ENCODE measurements at regions not wholly inside any gene's neighbourhood (a gene's known extent, or its start where the extent isn't known, plus 50 kb on each side); places are given as distances from the start of the nearest gene placed in this dataset.
A peak's percentile ranks its signal among the peaks of the same experiment; 100 is the strongest.

DNA sequence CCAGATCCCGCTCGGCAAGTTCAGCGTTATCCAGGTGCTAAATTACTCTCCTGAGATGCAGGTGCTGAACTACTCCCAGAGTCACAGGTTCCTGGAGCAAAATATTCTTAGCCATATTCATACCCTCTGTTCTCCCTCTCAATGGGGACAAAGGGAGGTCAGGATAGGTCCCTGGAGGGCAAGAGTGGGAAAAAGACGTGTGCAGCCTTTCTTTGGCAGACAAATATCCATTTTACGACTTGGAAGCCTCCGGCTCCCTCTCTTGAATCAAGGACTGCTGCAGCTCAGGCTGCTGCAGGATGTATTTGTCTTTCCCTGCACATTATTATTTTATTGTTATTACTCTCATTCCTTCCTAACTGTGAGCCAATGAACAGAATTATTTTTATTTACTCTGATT lies 590.2 kb downstream of the NR2F1-AS1 start:
- H3K9me3 ChIP-seq (ENCODE audit: control insufficient read depth, insufficient read depth, low read length) = peaks cover 8% of the 10 kb centered on the region
- WGBS (ENCODE audit: insufficient coverage) = 41% methylated on average over 4 of the region's 6 CpGs
- H3K36me3 ChIP-seq (ENCODE audit: control insufficient read depth, insufficient read depth, low read length) = no peaks in the 10 kb centered on the region
- no peaks in the 10 kb centered on the region for H3K4me1 ChIP-seq (ENCODE audit: control insufficient read depth, insufficient read depth, low read length)
- peak overlapping the region; percentile 30 for H3K27ac ChIP-seq (ENCODE audit: low read depth, low read length)
- H3K4me3 ChIP-seq (ENCODE audit: low read depth, low read length) = no peak overlapping the region
- DNase-seq (ENCODE audit: low read depth in 4 of 6, low spot score in 6 of 6) = peak in 2 of 6 donors; percentile 37 to 62
- no peaks in the 10 kb centered on the region for H3K27me3 ChIP-seq (ENCODE audit: control insufficient read depth, insufficient read depth, low read length)

DNA sequence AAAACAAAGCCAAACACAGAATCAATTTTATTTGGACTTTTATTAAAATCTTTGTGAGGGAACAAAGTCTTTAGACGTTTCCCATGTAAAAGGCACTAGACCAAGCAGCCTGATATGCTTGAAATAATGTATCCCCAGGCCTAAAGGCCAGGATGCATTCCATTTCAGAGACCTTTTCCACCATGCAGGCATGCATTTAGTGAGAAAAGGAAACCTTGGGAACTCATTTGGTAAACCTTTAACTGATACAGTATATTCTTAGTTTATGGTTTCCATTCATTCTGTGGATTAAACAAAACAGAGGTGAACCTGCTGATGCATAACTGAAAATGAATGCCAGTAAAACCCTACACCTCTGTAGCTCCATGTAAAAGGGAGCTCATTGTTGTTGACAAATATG lies 600.0 kb downstream of the NR2F1-AS1 start:
- no peaks in the 10 kb centered on the region for H3K36me3 ChIP-seq (ENCODE audit: control insufficient read depth, insufficient read depth, low read length)
- no peaks in the 10 kb centered on the region for H3K9me3 ChIP-seq (ENCODE audit: control insufficient read depth, insufficient read depth, low read length)
- H3K27me3 ChIP-seq (ENCODE audit: control insufficient read depth, insufficient read depth, low read length) = no peaks in the 10 kb centered on the region
- WGBS (ENCODE audit: insufficient coverage) = no CpG with 5 or more reads among the region's 1 CpG
- no peak overlapping the region for H3K4me3 ChIP-seq (ENCODE audit: low read depth, low read length)
- peaks cover 4% of the 10 kb centered on the region for H3K4me1 ChIP-seq (ENCODE audit: control insufficient read depth, insufficient read depth, low read length)
- no peak for DNase-seq (ENCODE audit: low read depth in 4 of 6, low spot score in 6 of 6)
- peak overlapping the region; percentile 3 for H3K27ac ChIP-seq (ENCODE audit: low read depth, low read length)

DNA sequence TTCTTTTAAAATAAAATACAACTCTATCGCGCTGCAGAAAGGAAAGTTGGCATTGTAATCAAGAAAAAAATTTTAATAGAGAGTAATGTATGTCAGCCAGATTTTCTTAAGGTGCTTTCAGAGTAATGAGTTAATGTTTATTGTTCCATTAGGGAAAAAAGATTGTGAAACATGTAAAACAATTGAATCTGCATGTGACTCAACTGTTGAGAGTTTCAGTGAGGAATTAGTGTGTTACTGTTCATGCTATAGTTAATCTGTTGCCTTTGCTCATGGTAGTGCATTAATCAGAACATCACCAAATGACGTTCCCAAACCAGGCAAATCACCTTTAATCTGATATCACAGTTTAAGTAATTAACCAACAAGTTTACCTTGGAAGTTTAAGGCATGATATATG lies 600.5 kb downstream of the NR2F1-AS1 start:
- H3K27me3 ChIP-seq (ENCODE audit: control insufficient read depth, insufficient read depth, low read length) = no peaks in the 10 kb centered on the region
- H3K4me3 ChIP-seq (ENCODE audit: low read depth, low read length) = no peak overlapping the region
- WGBS (ENCODE audit: insufficient coverage) = no CpG with 5 or more reads among the region's 3 CpGs
- peak overlapping the region; percentile 78 for H3K27ac ChIP-seq (ENCODE audit: low read depth, low read length)
- H3K36me3 ChIP-seq (ENCODE audit: control insufficient read depth, insufficient read depth, low read length) = no peaks in the 10 kb centered on the region
- no peaks in the 10 kb centered on the region for H3K9me3 ChIP-seq (ENCODE audit: control insufficient read depth, insufficient read depth, low read length)
- peaks cover 4% of the 10 kb centered on the region for H3K4me1 ChIP-seq (ENCODE audit: control insufficient read depth, insufficient read depth, low read length)
- DNase-seq (ENCODE audit: low read depth in 4 of 6, low spot score in 6 of 6) = no peak

DNA sequence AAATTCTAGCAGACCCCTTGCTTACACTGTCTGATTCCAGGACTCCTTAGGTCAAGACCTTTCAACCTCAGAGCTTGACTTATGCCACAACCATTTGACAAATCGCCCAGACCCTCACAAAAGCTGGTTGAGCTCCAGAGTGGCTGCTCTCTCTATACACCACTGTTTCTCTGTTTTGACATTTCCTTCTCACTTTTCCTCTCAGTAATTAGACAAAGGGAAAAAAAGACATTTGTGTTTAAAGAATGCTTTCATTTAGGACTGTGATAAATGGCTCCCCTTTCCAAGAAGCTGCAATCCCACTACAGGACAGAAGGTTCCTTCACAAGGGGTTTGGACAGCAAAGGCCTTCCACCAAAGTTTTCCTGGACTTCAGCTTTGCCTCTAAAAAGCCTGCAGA lies 601.3 kb downstream of the NR2F1-AS1 start:
- Histone ChIP-seq H3K27ac (ENCODE audit: low read depth, low read length) (peak overlapping the region; percentile 78), H3K9me3 (ENCODE audit: control insufficient read depth, insufficient read depth, low read length) (no peaks in the 10 kb centered on the region), H3K4me3 (ENCODE audit: low read depth, low read length) (no peak overlapping the region), H3K36me3 (ENCODE audit: control insufficient read depth, insufficient read depth, low read length) (no peaks in the 10 kb centered on the region), H3K4me1 (ENCODE audit: control insufficient read depth, insufficient read depth, low read length) (peaks cover 4% of the 10 kb centered on the region), H3K27me3 (ENCODE audit: control insufficient read depth, insufficient read depth, low read length) (no peaks in the 10 kb centered on the region)
- no CpG with 5 or more reads among the region's 1 CpG for WGBS (ENCODE audit: insufficient coverage)
- peak in 2 of 6 donors; percentile 53 to 75 for DNase-seq (ENCODE audit: low read depth in 4 of 6, low spot score in 6 of 6)

DNA sequence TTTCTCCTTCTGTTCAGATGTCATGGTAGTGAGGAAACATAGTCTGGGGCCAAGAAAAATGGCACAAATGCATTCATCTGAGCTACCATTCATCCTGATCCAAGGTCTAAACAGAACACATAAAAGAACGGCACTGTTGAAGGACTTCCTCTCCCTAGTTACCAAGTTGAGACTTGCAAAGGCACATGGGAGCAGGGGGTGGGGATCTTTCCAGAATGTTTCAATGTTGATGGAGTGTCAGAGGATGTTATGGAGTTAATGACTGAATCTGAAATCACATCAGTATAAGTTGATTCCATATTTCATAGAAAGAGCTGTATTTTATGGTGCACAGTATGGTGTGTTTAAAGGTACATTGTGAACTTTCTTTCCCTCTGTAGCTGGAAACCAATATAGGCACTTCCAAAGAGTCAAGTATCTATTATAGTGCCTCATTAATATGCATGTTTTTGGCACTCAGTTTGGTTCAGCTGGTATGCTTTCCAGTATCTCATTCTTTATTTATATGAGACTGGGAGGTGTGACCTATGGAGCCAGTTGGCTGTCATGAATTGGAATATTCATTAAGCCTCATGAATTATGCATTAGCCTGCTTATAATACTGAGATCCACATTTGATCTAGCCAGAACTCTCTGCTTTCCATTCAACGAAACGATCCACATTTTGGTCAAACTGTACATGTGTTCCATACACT lies 603.0 kb downstream of the NR2F1-AS1 start:
- Histone ChIP-seq H3K36me3 (ENCODE audit: control insufficient read depth, insufficient read depth, low read length) (no peaks in the 10 kb centered on the region), H3K27ac (ENCODE audit: low read depth, low read length) (peak overlapping the region; percentile 78), H3K4me3 (ENCODE audit: low read depth, low read length) (no peak overlapping the region), H3K9me3 (ENCODE audit: control insufficient read depth, insufficient read depth, low read length) (no peaks in the 10 kb centered on the region), H3K4me1 (ENCODE audit: control insufficient read depth, insufficient read depth, low read length) (peaks cover 4% of the 10 kb centered on the region), H3K27me3 (ENCODE audit: control insufficient read depth, insufficient read depth, low read length) (no peaks in the 10 kb centered on the region)
- WGBS (ENCODE audit: insufficient coverage) = 17% methylated on average over 2 of the region's 3 CpGs
- DNase-seq (ENCODE audit: low read depth in 4 of 6, low spot score in 6 of 6) = peak; percentile 59 to 94 (median 74)

DNA sequence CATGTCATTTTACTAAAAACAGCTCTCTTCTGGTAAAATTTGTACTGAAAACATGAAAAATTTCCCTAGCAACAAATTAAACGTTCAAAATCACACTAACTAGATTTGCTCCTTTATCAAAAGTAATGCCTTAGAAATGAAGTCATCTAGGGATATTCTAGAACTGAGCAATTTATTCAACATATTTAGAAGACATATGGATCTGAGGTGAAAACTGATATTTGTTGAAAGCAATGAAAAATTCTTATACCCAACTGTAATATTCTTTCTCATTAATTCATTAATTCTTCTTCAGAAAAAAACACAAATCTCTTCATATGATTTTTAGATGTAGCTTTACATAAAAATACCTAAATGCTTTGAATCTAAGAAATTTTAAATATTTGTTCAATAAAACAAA lies 604.9 kb downstream of the NR2F1-AS1 start:
- H3K4me3 ChIP-seq (ENCODE audit: low read depth, low read length) = no peak overlapping the region
- H3K4me1 ChIP-seq (ENCODE audit: control insufficient read depth, insufficient read depth, low read length) = peaks cover 4% of the 10 kb centered on the region
- no CpG with 5 or more reads among the region's 1 CpG for whole genome bisulfite sequencing (ENCODE audit: insufficient coverage)
- no peak overlapping the region for H3K27ac ChIP-seq (ENCODE audit: low read depth, low read length)
- H3K36me3 ChIP-seq (ENCODE audit: control insufficient read depth, insufficient read depth, low read length) = no peaks in the 10 kb centered on the region
- no peaks in the 10 kb centered on the region for H3K9me3 ChIP-seq (ENCODE audit: control insufficient read depth, insufficient read depth, low read length)
- H3K27me3 ChIP-seq (ENCODE audit: control insufficient read depth, insufficient read depth, low read length) = no peaks in the 10 kb centered on the region
- no peak for DNase-seq (ENCODE audit: low read depth in 4 of 6, low spot score in 6 of 6)

DNA sequence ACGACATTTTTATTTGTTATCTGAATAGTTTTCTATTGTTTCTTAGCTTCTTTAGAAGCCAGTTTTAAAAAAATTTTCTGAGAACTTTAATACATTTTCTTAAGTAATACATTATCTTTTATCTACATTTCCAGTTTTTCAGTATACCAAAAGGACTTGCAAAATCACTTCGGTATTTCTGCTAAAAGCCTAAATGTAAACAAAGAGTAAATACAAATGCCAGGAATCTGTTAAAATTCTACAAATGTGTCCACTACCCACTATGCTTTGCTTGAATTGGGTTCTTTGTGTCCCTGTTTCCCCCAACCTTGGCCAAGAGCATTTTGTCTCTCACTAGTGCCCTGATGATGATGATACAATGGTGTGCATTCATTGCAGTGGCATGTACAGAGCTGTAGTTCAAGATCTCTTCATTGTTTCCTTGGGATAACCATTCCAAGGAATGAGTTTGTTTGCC lies 611.2 kb downstream of the NR2F1-AS1 start:
- Histone ChIP-seq H3K9me3 (ENCODE audit: control insufficient read depth, insufficient read depth, low read length) (no peaks in the 10 kb centered on the region), H3K27ac (ENCODE audit: low read depth, low read length) (peak overlapping the region; percentile 73)

DNA sequence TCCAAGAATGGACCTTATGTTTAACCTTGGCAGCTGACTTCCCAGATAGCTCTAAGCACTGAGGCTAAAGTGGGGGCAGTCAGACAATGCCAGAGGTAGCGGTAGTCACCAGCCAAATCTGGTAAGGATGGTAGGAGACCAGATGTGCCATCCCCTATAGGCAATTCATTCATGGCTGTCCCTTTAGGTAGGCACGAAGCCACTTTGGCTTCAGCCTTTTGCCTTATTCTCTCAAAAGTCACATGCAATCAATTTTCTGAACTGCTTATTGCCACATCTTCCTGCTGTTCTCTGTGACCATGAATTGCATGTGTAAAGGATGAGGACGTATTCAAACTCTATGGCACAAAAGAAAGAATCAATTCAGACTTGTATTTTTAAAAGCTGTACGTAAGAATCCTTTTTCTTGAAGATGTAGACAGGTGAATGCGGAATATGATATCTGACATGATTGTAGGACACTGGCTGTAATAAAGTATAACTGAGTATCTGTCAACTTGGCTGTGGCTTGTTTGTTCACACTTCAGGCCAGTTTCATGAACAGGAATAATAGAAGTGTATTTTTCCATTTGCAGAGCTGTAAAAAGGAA lies 611.7 kb downstream of the NR2F1-AS1 start:
- DNase-seq (ENCODE audit: low read depth in 4 of 6, low spot score in 6 of 6) = no peak
- Histone ChIP-seq H3K4me1 (ENCODE audit: control insufficient read depth, insufficient read depth, low read length) (peaks cover 4% of the 10 kb centered on the region), H3K27me3 (ENCODE audit: control insufficient read depth, insufficient read depth, low read length) (no peaks in the 10 kb centered on the region), H3K9me3 (ENCODE audit: control insufficient read depth, insufficient read depth, low read length) (no peaks in the 10 kb centered on the region), H3K27ac (ENCODE audit: low read depth, low read length) (peak overlapping the region; percentile 73), H3K4me3 (ENCODE audit: low read depth, low read length) (no peak overlapping the region), H3K36me3 (ENCODE audit: control insufficient read depth, insufficient read depth, low read length) (no peaks in the 10 kb centered on the region)
- 72% methylated on average over 3 of the region's 5 CpGs for WGBS (ENCODE audit: insufficient coverage)

More for the DNA sequence above, 611.2 kb downstream of the NR2F1-AS1 start:
- Histone ChIP-seq H3K4me3 (ENCODE audit: low read depth, low read length) (no peak overlapping the region), H3K36me3 (ENCODE audit: control insufficient read depth, insufficient read depth, low read length) (no peaks in the 10 kb centered on the region), H3K27me3 (ENCODE audit: control insufficient read depth, insufficient read depth, low read length) (no peaks in the 10 kb centered on the region), H3K4me1 (ENCODE audit: control insufficient read depth, insufficient read depth, low read length) (peaks cover 4% of the 10 kb centered on the region)
- DNase-seq (ENCODE audit: low read depth in 4 of 6, low spot score in 6 of 6) = peak in 2 of 6 donors; percentile 61 to 79
- 40% methylated on average over 1 of the region's 2 CpGs for WGBS (ENCODE audit: insufficient coverage)

DNA sequence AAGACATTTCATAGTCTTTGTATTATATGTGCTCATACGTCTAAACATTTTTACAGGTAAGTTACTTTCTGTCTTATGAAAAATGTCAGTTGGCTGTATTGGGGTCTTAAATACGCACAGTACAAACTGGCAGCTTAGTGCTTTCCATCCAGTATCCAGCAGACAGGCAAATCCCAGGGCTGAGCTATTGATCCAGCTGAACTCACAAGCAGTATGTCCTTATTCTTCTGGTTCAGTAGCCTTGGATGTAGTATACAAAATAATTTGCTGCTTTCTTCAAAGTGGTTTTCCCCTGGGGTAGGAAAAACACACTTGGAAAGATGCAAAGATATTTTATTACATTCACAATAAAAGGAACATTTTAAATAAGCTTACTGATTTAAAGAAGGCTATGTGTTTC lies 617.2 kb downstream of the NR2F1-AS1 start:
- Histone ChIP-seq H3K36me3 (ENCODE audit: control insufficient read depth, insufficient read depth, low read length) (no peaks in the 10 kb centered on the region), H3K27ac (ENCODE audit: low read depth, low read length) (no peak overlapping the region), H3K9me3 (ENCODE audit: control insufficient read depth, insufficient read depth, low read length) (no peaks in the 10 kb centered on the region), H3K4me3 (ENCODE audit: low read depth, low read length) (no peak overlapping the region), H3K27me3 (ENCODE audit: control insufficient read depth, insufficient read depth, low read length) (no peaks in the 10 kb centered on the region), H3K4me1 (ENCODE audit: control insufficient read depth, insufficient read depth, low read length) (no peaks in the 10 kb centered on the region)
- peak in 1 of 6 donors; percentile 23 for DNase-seq (ENCODE audit: low read depth in 4 of 6, low spot score in 6 of 6)
- WGBS (ENCODE audit: insufficient coverage) = 88% methylated on average over 1 of the region's 2 CpGs

DNA sequence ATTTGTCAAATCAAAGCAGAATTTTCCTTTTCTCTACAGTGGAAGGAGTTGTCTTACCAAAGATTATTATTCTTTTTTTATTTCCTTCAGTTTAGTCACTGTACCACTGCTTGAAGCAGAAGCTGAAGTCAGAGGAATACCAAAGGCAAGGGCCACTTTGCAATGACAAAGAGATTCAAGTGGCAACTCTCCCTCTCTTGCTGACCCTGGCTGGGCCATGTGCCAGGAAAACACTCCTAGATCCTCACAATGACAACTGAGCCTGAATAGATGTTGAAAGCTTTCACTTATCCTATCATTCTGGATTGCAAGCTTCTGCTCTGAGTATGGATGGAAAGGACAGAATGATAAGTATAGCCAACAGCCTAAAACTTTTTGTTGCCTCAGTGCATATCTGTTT lies 618.3 kb downstream of the NR2F1-AS1 start:
- no peak overlapping the region for H3K4me3 ChIP-seq (ENCODE audit: low read depth, low read length)
- H3K4me1 ChIP-seq (ENCODE audit: control insufficient read depth, insufficient read depth, low read length) = no peaks in the 10 kb centered on the region
- no peaks in the 10 kb centered on the region for H3K27me3 ChIP-seq (ENCODE audit: control insufficient read depth, insufficient read depth, low read length)
- H3K9me3 ChIP-seq (ENCODE audit: control insufficient read depth, insufficient read depth, low read length) = no peaks in the 10 kb centered on the region
- DNase-seq (ENCODE audit: low read depth in 4 of 6, low spot score in 6 of 6) = peak in 2 of 6 donors; percentile 79
- H3K36me3 ChIP-seq (ENCODE audit: control insufficient read depth, insufficient read depth, low read length) = no peaks in the 10 kb centered on the region
- peak overlapping the region; percentile 30 for H3K27ac ChIP-seq (ENCODE audit: low read depth, low read length)
